H1 (cell line): ENCODE measurements at regions not wholly inside any gene's neighbourhood (a gene's known extent, or its start where the extent isn't known, plus 50 kb on each side); places are given as distances from the start of the nearest gene placed in this dataset.

Experiments
- CTCF ChIA-PET: fragments of 300-600 bp; sonication (Branson Sonifier 250); formaldehyde crosslinking; loops from one replicate; lab custom pipeline; 2021; ENCODE audit not compliant: partially characterized antibody; lab: Charles Lee
- POLR2A ChIA-PET: fragments of 300-600 bp; sonication (Branson Sonifier 250); formaldehyde crosslinking; loops from one replicate; lab custom pipeline; 2021; ENCODE audit warnings: inconsistent platforms; ENCODE audit not compliant: partially characterized antibody; lab: Charles Lee
- DNase-seq, 2 experiments: peaks; one replicate each; pipeline versions ENCODE4 v3.0.0 to v3.0.0-alpha.2; 2010 to 2022; ENCODE audit warnings: low spot score in 2 of 2, low read depth in 1 of 2, mixed read lengths in 1 of 2
- FAIRE-seq: peaks from 2 replicates; lab custom pipeline; 2011; peaks lifted over from hg19 to GRCh38; lab: Jason Lieb, UNC
- H2AFZ ChIP-seq: 2 replicates; pipeline ENCODE4 v1.8.1; 2012; ENCODE audit warnings: low read length, inconsistent platforms
- H2AK5ac ChIP-seq: 2 replicates; pipeline ENCODE4 v1.6.1; 2013; ENCODE audit warnings: low read depth, low read length
- H2BK120ac ChIP-seq: replicated peaks from 2 replicates; pipeline ENCODE3; 2013; ENCODE audit warnings: low read depth, low read length, inconsistent platforms
- H2BK12ac ChIP-seq: 2 replicates; pipeline ENCODE4 v1.6.1; 2013; ENCODE audit warnings: low read depth, low read length
- H2BK15ac ChIP-seq: 2 replicates; pipeline ENCODE4 v1.6.1; 2013; ENCODE audit warnings: low read length
- H2BK20ac ChIP-seq: 2 replicates; pipeline ENCODE4 v1.6.1; 2013; ENCODE audit warnings: low read length
- H2BK5ac ChIP-seq: 2 replicates; pipeline ENCODE4 v1.6.1; 2013; ENCODE audit warnings: low read depth, low read length
- H3K14ac ChIP-seq: 2 replicates; pipeline ENCODE4 v1.6.1; 2013; ENCODE audit warnings: inconsistent platforms; ENCODE audit not compliant: insufficient read length
- H3K18ac ChIP-seq: 2 replicates; pipeline ENCODE4 v1.6.1; 2013; ENCODE audit warnings: low read length; ENCODE audit errors: extremely low read depth
- H3K23ac ChIP-seq: 2 replicates; pipeline ENCODE4 v1.6.1; 2013; ENCODE audit warnings: inconsistent platforms; ENCODE audit not compliant: insufficient read length
- H3K23me2 ChIP-seq: 2 replicates; pipeline ENCODE4 v1.6.1; 2013; ENCODE audit warnings: low read depth, low read length
- H3K27ac ChIP-seq: 2 replicates; pipeline ENCODE4 v1.6.1; 2011; ENCODE audit warnings: low read depth, low read length, inconsistent platforms
- H3K27me3 ChIP-seq, 4 experiments: replicated peaks in 1 of 4; 1 replicate in 1 of 4; 2 replicates in 3 of 4; pipeline versions ENCODE4 v1.6.1 to v1.8.1; 2011 to 2013; ENCODE audit warnings: low read length in 3 of 4, mild to moderate bottlenecking in 3 of 4, inconsistent platforms in 2 of 4, mixed read lengths in 2 of 4, moderate library complexity in 1 of 4; ENCODE audit not compliant: control insufficient read depth in 3 of 4, insufficient read depth in 3 of 4; ENCODE audit errors: extremely low read depth in 1 of 4
- H3K36me3 ChIP-seq, 4 experiments: 2 replicates each; pipeline versions ENCODE4 v1.6.1 to v1.8.1; 2011 to 2013; ENCODE audit warnings: mild to moderate bottlenecking in 4 of 4, low read length in 3 of 4, moderate library complexity in 2 of 4, control low read depth in 1 of 4, inconsistent platforms in 1 of 4; ENCODE audit not compliant: insufficient read depth in 4 of 4, control insufficient read depth in 2 of 4
- H3K4ac ChIP-seq: replicated peaks from 2 replicates; pipeline ENCODE3; 2013; ENCODE audit warnings: low read length, low read depth, mixed read lengths, inconsistent platforms; ENCODE audit not compliant: insufficient read length
- H3K4me1 ChIP-seq, 4 experiments: replicated peaks in 1 of 4; 1 replicate in 1 of 4; 2 replicates in 3 of 4; pipeline versions ENCODE4 v1.6.1 to v1.8.1; 2011 to 2013; ENCODE audit warnings: low read length in 3 of 4, inconsistent platforms in 2 of 4, mixed read lengths in 1 of 4; ENCODE audit not compliant: insufficient read depth in 4 of 4, control insufficient read depth in 3 of 4
- H3K4me2 ChIP-seq, 2 experiments: 2 replicates each; pipeline versions ENCODE4 v1.6.1 to v1.8.1; 2011 to 2013; ENCODE audit warnings: low read depth in 2 of 2, low read length in 2 of 2, control low read depth in 1 of 2, inconsistent platforms in 1 of 2, mild to moderate bottlenecking in 1 of 2; ENCODE audit not compliant: insufficient read depth in 1 of 2
- H3K4me3 ChIP-seq, 4 experiments: fragments of 200-600, 300-600 bp in 1 of 4; sonication (generic), shearing (Covaris generic), sonication (Bioruptor Twin) in 1 of 4; 2 replicates each; pipeline versions ENCODE4 v1.5.1 to v1.8.1; 2011 to 2016; ENCODE audit warnings: low read length in 4 of 4, low read depth in 3 of 4, control low read depth in 2 of 4, inconsistent platforms in 2 of 4, mild to moderate bottlenecking in 2 of 4, mixed read lengths in 1 of 4, moderate library complexity in 1 of 4; ENCODE audit not compliant: insufficient read depth in 2 of 4; ENCODE audit errors: extremely low read depth in 1 of 4
- H3K56ac ChIP-seq: replicated peaks from 2 replicates; pipeline ENCODE3; 2013; ENCODE audit warnings: low read depth, mild to moderate bottlenecking, mixed read lengths, low read length, inconsistent platforms; ENCODE audit not compliant: insufficient read length
- H3K79me1 ChIP-seq: 2 replicates; pipeline ENCODE4 v1.6.1; 2013; ENCODE audit warnings: low read depth, low read length, control low read depth
- H3K79me2 ChIP-seq, 2 experiments: 2 replicates each; pipeline versions ENCODE4 v1.6.1 to v1.8.1; 2012 to 2013; ENCODE audit warnings: low read length in 2 of 2, mild to moderate bottlenecking in 2 of 2, inconsistent platforms in 1 of 2; ENCODE audit not compliant: insufficient read depth in 2 of 2, control insufficient read depth in 1 of 2
- H3K9ac ChIP-seq, 4 experiments: replicated peaks in 1 of 4; 1 replicate in 1 of 4; 2 replicates in 3 of 4; pipeline versions ENCODE4 v1.6.1 to v1.8.1; 2011 to 2013; ENCODE audit warnings: low read depth in 3 of 4, low read length in 3 of 4, control low read depth in 2 of 4, mild to moderate bottlenecking in 2 of 4, moderate library complexity in 2 of 4, inconsistent platforms in 1 of 4; ENCODE audit errors: extremely low read depth in 1 of 4
- H3K9me3 ChIP-seq, 2 experiments: 2 replicates each; pipeline versions ENCODE4 v1.6.1 to v1.8.1; 2012 to 2013; ENCODE audit warnings: mild to moderate bottlenecking in 2 of 2, moderate library complexity in 2 of 2, control low read depth in 1 of 2, inconsistent platforms in 1 of 2, low read depth in 1 of 2, low read length in 1 of 2, mixed read lengths in 1 of 2; ENCODE audit not compliant: insufficient read depth in 2 of 2
- H4K20me1 ChIP-seq, 2 experiments: replicated peaks in 1 of 2; 2 replicates each; pipeline versions ENCODE3 to v1.8.1; 2011 to 2013; ENCODE audit warnings: inconsistent platforms in 2 of 2, low read length in 2 of 2, mild to moderate bottlenecking in 1 of 2; ENCODE audit not compliant: insufficient read depth in 2 of 2, control insufficient read depth in 1 of 2
- H4K5ac ChIP-seq: 2 replicates; pipeline ENCODE4 v1.6.1; 2013; ENCODE audit warnings: low read length, low read depth, mixed read lengths, inconsistent platforms; ENCODE audit not compliant: insufficient read length
- H4K8ac ChIP-seq: 2 replicates; pipeline ENCODE4 v1.8.0; 2013; ENCODE audit warnings: mild to moderate bottlenecking, moderate library complexity, low read length, inconsistent platforms; ENCODE audit not compliant: insufficient read depth; ENCODE audit errors: extremely low read depth
- H4K91ac ChIP-seq: replicated peaks from 2 replicates; pipeline ENCODE3; 2013; ENCODE audit warnings: low read length, mixed read lengths, inconsistent platforms; ENCODE audit not compliant: insufficient read length
- CBX5 ChIP-seq: fragments of 300-800, 300-1000 bp; sonication (generic); IDR thresholded peaks from 2 replicates; pipeline ENCODE4 v1.7.1; 2016; ENCODE audit warnings: antibody characterized with exemption, low read length, low read depth
- CBX8 ChIP-seq: fragments of 300-800, 300-1000 bp; sonication (generic); IDR thresholded peaks from 2 replicates; pipeline ENCODE4 v1.7.1; 2016; ENCODE audit warnings: low read depth, low read length, borderline replicate concordance
- EGR1 ChIP-seq: IDR thresholded peaks from 2 replicates; pipeline ENCODE4 v1.6.1; 2011; ENCODE audit warnings: low read depth, low read length, borderline replicate concordance
- POU5F1 ChIP-seq: IDR thresholded peaks from 2 replicates; pipeline ENCODE4 v1.6.1; 2011; ENCODE audit warnings: low read depth, mild to moderate bottlenecking, low read length, moderate library complexity
- TAF1 ChIP-seq: IDR thresholded peaks from 2 replicates; pipeline ENCODE4 v1.6.1; 2011; ENCODE audit warnings: mild to moderate bottlenecking, low read depth, low read length
- TCF12 ChIP-seq: IDR thresholded peaks from 2 replicates; pipeline ENCODE4 v1.6.1; 2011; ENCODE audit warnings: low read depth, mild to moderate bottlenecking, low read length
- TEAD4 ChIP-seq: IDR thresholded peaks from 2 replicates; pipeline ENCODE4 v1.6.1; 2012; ENCODE audit warnings: low read depth, low read length, inconsistent platforms, mixed read lengths
- ZNF274 ChIP-seq: IDR thresholded peaks from 2 replicates; pipeline ENCODE4 v1.7.0; 2012; ENCODE audit warnings: low read length, borderline replicate concordance; ENCODE audit errors: extremely low read depth
- WGBS, 2 experiments: shearing (Covaris generic) in 1 of 2; methylation state at CpG; one replicate each; pipeline versions ENCODE4 v1.1.6 to v1.1.7; 2013 to 2015; ENCODE audit warnings: low lambda C conversion rate in 2 of 2, mixed read lengths in 2 of 2, inconsistent platforms in 1 of 2, low coverage in 1 of 2, missing lambda C conversion rate in 1 of 2; ENCODE audit not compliant: insufficient replicate concordance in 2 of 2, insufficient coverage in 1 of 2, insufficient read length in 1 of 2; ENCODE audit errors: extremely low coverage in 1 of 2, missing lambda C conversion rate in 1 of 2; 5-methylcytosine and 5-hydroxymethylcytosine counted together

- H3K79me2 ChIP-seq = no peaks in the 10 kb centered on the region
- H3K27me3 ChIP-seq = no peaks in the 10 kb centered on the region
- H4K91ac ChIP-seq = no peak overlapping the region
- no peak overlapping the region for H2BK12ac ChIP-seq
- no peak overlapping the region for H3K14ac ChIP-seq
- ChIA-PET POLR2A (interaction anchor here (0.9 kb wide), 1 partner anchor 102 kb away, joined by 3 read pairs; the partner anchor contains the start of gene RUNX3), CTCF (interaction anchor here (0.6 kb wide), 1 partner anchor 99 kb away, joined by 3 read pairs; no protein-coding TSS in a partner anchor)
- no peak overlapping the region for H3K9ac ChIP-seq
- H3K27ac ChIP-seq = no peak overlapping the region
- peaks cover 9% of the 10 kb centered on the region for H3K23me2 ChIP-seq
- no peak overlapping the region for H3K4me2 ChIP-seq
- H4K20me1 ChIP-seq = peaks cover 0 to 7% of the 10 kb centered on the region in 2 experiments
- no peaks in the 10 kb centered on the region for H3K36me3 ChIP-seq
- H2BK20ac ChIP-seq = no peak overlapping the region
- H3K23ac ChIP-seq = no peak overlapping the region
- H3K4ac ChIP-seq = no peak overlapping the region
- no peak overlapping the region for H2BK15ac ChIP-seq
- WGBS, 2 experiments = 87% methylated on average over 21 of the region's 21 CpGs; no CpG with 5 or more reads in 1 of the 2 experiments
- no peak for DNase-seq
- no peak overlapping the region for H2AFZ ChIP-seq
- no peak overlapping the region for H2BK5ac ChIP-seq
- H3K9me3 ChIP-seq = no peaks in the 10 kb centered on the region; a peak in 1 of 4 replicates
- peaks cover 0 to 4% (median 1%) of the 10 kb centered on the region in 4 experiments; a peak in 4 of 7 replicates for H3K4me1 ChIP-seq
- no peak overlapping the region for H2BK120ac ChIP-seq
- no peak overlapping the region for H3K18ac ChIP-seq
- H3K4me3 ChIP-seq = no peak overlapping the region
- no peak overlapping the region for H3K56ac ChIP-seq
- H4K5ac ChIP-seq = no peak overlapping the region
- H2AK5ac ChIP-seq = no peak overlapping the region
- no peak for FAIRE-seq
- H3K79me1 ChIP-seq = no peaks in the 10 kb centered on the region
- H4K8ac ChIP-seq = no peak overlapping the region
- TF ChIP-seq TCF12 (no peak), TEAD4 (no peak), TAF1 (no peak), EGR1 (no peak), CBX8 (no peak), POU5F1 (no peak), CBX5 (no peak), ZNF274 (no peak)
Measured at GRCh38 chr1:25031966-25032667, 102.0 kb upstream of the RUNX3 start.
